GM18507 (cell line): ENCODE measurements at regions not wholly inside any gene's neighbourhood (a gene's known extent, or its start where the extent isn't known, plus 50 kb on each side); places are given as distances from the start of the nearest gene placed in this dataset.

Experiments used
- DNase-seq: peaks from one replicate; pipeline ENCODE4 v3.0.0; 2011; ENCODE audit warnings: low read depth; ENCODE audit not compliant: insufficient read length; ENCODE audit errors: extremely low spot score
- FAIRE-seq: peaks from 2 replicates; lab custom pipeline; 2011; peaks lifted over from hg19 to GRCh38; lab: Jason Lieb, UNC

DNA sequence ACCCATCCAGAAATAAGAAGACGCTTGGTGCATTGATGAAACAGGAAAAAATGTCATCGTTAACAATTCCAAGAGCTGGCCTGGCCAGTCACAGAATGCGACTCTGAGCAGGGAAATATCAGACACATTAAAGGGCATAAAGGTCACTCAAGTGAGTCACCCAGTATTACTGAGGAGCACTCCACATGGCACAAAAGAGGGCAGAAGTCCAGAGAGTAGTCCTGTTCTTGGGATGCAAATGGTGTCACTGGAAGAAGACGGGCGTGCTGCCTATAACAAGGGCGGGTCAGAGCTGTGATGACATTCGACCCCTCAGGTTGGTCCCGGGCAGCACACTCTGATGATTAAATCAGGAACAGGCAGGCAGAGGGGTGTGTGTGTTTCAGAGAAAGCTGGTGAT, 720.3 kb downstream of the UQCRFS1 start:
- no peak for FAIRE-seq
- DNase-seq, result no peak

DNA sequence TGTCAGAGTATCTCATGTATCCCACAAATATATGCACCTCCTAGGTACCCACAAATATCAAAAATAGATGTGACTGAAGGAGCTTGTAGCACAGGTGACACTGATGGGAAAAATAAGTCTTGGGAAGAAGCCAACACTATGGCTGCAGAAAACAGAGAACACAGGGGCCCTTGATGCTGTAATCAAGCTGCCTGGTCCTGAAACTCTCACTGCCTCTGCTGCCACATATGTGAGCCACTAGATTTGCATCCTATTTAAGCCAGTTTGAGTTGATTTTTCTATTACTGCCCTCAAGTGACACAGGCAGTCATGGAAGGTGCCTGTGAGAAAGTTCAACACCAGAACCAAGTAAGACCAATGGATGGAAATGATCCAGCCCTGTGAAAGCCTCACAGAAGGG, 720.8 kb downstream of the UQCRFS1 start:
- no peak for FAIRE-seq
- DNase-seq, result no peak

DNA sequence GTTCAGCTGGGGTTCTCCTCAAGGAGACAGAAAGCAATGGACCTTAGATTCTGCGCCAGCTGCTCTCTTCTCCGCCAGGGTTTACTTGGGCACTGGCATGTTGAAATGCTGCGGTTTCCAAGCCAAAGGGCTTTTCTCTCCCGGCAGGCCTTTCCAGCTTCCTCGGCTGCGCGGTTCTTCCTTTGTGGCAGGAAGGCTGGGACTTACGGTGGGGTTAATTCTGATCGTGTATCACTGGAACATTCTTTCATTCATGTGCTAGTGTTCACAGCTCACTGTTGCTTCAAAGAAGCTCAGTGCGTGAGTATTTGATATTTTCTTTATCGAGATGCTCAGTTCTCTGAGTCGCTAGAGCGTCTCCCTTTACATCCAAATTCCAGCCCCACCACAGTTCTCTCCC, 723.2 kb downstream of the UQCRFS1 start:
- DNase-seq, result no peak
- no peak for FAIRE-seq

DNA sequence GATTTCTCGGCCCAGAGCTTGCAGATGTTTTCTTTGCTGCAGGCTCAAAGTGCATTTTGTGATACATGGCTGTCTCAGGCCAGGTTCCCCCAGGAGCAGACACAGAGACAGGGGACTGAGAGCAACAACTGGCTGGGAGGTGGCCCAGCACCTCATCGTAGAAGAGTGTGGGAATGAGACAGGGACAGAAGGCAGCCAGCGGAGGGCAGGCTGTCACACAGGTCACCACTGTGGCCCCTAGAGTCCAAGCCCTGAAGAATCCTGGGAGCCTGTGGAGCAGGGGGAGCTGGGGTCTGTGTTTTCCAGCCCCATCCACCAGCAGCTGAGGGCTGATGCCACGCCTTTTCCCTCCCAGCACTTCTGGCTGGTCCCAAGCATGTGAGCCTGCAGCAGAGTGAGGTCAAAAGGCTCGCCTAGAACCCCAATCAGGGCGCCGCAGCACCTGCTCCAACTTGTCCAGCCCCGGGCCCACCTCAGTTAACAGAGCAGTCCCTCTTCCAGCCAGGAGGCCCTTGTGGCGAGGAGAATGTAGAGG, 723.8 kb downstream of the UQCRFS1 start:
- no peak for FAIRE-seq
- no peak for DNase-seq

DNA sequence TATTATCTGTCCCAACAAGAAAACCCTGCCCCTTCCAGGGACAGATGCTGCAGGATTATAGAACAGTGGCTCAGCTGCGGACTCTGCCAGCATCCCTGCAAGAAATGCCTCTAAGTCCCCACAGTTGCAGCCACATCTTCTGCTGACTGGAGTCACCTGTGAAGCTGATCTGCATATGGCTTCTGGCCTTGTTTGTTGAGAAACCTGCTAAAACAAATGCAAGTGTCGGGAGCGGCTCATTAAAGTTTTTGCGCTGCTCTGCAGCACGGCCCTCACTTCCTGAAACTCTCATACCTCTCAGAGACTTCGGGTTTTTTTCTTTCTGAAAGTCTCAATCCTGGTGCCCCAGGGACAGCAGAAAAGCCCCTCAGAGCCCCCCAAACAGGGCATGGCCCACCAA, 725.0 kb downstream of the UQCRFS1 start:
- no peak for DNase-seq
- FAIRE-seq, result no peak

DNA sequence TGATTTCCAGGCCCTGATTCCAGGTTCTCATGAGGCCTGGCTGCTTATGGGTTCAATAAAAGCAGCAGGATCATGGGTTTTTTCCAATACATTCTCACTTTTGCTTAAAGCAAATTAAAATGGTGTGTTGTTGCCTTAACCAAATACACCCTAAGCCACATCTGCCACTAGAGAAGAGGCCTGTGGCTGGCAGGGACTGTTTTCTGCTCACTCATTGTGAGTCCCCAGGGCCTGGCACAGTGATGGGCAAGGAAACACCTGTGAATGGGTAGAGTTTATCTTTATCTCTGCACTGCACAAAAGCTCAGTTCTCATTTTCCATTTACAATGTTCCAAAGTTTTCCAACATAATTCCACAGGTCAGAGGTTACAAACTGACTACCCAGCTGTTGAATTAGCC, 726.0 kb downstream of the UQCRFS1 start:
- FAIRE-seq (no peak), DNase-seq (no peak)

DNA sequence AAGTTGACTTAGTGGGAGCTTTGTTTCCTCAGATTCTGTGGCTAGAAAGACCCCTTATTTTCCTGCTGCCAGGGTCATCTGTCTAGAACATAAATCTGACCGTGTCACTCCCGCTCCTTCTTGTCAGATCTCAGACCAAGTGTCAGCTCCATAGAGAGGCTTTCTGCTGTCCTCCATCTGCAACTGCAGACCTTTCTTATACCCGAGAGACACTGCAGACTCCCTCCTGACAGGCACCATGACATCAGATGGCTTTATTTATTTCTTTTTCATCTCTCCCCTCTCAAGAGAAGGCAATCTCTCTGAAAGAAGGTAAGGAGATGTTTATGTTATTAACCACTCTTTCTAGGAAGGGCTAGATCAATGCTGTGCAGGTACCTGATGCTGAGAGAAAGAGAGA, 726.5 kb downstream of the UQCRFS1 start:
- FAIRE-seq (no peak), DNase-seq (no peak)

DNA sequence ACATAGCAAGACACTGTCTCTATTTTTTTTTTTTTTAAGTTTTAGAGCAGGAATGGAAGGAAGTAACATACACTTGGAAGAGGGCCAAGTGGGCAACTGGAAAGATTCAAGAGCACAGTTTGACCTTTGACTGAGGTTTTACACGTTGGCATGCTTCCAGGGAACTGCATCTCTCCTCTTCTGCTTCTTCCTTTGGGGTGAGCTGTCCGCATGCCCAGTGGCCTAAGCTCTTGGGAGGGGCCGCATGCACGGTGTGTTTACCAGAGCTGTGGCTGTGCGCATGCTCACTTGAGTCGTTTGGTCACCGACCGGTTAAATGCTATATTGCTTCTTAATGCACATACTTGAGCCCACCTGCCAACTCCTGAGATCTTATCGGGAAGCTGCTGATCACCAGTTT, 727.7 kb downstream of the UQCRFS1 start:
- FAIRE-seq (no peak), DNase-seq (no peak)

DNA sequence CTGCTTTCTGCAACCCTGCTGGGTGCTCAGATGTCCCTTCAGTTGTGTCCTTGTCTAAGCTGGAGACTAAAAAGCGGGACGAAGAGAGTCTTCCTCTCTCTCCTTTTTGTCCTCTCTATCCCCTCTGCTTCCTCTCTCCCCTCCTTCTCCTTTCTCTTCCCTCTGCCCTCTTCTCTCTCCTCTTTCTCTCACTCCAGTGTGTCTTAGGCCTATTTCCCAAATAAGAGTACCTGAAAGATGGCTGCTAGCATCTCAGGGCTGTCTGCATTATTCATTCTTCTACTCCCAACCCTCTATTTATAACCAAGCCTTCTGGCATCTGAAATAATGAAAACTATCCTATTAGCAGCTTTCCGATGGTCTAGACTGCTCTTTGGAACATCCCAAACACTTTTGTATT, 729.8 kb downstream of the UQCRFS1 start:
- no peak for DNase-seq
- no peak for FAIRE-seq

DNA sequence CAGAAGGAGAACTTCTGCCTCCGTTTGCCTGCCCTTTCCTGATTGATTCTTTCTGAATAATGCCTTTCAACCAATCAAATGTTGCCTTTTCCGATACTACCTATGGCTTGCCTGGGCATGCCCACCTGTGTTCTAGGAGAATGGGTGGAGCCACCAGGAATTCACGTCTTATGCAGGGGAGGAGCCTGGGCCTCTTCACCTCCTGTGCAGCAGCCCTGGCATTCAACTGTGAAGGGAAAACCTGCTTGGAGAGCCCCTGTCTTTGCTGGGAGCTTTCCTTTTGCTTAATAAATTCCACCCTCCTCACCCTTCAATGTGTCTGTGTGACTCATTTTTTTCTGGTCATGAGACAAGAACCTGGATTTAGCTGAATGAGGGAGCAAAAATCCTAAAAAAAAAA, 730.7 kb downstream of the UQCRFS1 start:
- FAIRE-seq, result no peak
- DNase-seq, result no peak

DNA sequence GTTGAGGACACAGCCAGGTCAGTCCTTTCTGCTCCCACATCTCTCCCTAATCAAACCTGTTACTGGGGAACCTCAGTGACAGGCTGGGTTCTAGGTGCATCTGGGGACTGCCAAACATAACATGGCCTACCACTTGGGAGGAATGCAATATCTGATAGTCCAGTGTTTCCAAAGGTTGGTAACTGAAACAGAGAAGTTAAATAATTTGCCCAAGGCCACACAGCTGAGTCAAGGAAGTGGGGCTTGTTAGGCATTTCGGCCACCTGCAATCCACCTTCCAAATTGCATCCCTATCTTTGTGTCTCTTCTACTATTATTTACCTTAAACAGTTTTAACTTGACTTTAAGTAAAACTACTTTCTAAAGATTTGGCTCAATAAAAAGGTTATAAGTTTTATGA, 731.3 kb downstream of the UQCRFS1 start:
- DNase-seq (no peak), FAIRE-seq (no peak)

DNA sequence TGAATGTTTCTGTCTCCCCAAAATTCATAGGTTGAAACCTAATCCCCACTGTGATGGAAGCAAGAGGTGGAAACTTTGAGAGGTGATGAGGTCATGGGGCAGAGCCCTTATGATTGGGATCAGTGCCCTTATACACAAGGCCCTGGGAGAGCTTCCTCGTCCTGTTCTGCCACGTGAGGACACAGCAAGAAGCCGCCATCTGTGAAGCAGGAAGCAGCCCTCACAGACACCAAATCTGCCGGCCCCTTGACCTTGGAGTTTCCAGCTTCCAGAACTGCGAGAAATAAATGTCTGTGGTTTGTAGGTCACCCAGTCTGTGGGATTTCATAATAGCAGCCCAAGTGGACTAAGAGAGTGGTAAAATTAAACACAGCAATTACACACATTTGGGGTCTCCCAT, 737.4 kb downstream of the UQCRFS1 start:
- DNase-seq (no peak), FAIRE-seq (no peak)

DNA sequence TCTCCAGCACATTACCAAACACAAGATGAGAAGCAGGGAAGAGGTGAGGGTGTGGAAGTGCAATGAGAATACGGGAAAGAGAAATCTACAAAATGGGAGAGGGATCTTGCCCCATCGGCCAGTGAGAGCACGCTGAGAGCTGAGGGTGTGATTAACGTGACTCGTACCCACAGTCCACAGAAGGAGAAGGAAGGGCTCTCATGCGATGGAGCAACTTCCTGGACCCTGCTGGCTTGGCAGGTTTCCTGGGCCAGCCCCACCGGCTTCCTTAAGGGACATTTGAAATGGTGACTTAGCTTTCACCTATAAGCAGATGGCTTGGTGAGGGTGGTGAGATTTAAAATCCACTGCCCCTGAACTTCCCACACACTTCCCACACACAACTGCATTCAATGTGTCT, 740.1 kb downstream of the UQCRFS1 start:
- DNase-seq (no peak), FAIRE-seq (no peak)

DNA sequence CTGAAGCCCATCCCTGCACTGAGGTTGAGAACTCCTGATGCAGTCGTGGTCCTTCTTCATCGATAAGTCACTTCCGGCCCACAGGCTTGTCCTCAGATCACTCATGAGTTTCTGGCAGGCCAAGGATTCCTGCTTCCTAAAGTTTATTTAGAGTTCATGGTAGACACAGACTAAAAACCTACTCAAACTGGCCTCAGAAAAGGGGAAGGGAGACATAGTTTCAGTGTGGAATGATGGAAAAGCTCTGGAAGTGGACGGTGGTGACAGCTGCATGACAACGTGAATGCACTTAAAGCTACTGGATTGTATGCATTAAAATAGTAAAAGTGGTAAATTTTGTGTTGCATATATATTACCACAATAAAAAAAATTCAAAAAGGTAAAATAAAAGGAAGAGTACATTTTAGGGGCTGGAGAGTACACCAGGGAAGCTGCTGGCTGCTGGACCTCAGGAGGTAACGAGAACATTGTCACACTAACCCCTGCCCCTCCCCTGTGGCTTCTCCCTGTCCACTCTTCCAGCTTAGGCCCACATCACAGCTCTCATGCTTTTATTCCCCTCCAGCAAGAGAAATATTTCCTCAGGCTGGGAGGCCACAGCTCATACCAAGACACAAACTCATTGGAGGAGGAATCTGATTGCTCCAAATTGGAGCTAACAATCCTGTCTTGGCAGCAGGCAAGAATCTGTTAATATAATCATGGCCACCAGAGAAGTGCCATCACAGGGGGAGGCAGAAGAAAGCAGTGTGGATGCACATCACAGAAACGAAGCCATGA, 741.0 kb downstream of the UQCRFS1 start:
- FAIRE-seq (no peak), DNase-seq (no peak)

DNA sequence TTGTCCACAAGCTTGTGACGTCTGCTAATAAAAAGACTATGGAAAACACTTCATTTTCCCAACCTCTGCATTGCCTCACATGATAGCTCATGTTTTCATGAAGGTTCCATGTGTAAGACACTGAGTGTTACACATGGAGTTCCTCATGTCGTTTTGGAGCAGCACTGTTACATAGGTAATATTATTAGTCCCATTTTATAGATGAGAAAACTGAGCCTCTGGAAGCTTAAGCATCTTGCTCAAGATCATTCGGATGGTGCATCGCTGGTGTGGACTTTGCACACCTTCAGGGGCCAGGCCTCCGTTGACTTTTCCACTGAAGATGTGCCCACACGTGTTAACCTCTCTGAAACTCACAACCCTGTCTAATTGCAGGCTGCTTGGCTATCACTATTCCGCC, 743.4 kb downstream of the UQCRFS1 start:
- DNase-seq (no peak), FAIRE-seq (no peak)

DNA sequence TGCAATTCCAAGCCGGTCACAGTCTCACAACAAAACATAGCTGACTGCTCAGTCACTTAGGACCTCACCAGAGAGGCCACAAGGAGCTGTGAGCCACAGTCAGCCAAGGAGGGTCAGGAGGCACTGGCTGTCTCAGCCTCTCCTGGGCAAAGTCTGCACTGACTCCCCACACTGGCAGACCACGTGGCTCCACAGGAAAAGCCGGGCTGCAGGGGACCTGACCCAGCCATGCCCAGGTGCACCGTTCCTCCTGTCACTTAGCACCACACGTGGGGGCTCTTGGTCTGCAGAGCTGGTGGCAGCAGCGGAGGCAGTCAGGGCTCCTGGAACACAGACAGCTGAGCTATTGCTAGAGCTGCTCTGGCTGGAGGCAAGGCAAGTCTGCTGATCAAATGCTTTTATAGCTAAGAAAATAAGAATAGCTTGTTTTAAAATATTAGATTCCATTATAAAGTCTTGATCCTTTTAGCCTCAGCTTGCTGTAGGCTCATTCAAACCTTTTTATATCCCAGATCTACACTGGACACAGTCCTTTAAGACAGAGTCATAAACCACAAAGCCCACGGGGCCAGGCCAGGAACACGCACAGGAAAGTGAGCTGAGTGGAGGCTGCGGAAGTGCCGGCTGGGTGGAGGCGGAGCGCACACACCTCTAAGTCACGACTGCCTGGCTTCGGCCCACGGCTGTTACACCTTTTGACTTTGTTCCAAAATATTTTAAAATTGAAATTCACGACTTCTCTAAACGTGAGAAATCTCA, 744.1 kb downstream of the UQCRFS1 start:
- FAIRE-seq (no peak), DNase-seq (no peak)

DNA sequence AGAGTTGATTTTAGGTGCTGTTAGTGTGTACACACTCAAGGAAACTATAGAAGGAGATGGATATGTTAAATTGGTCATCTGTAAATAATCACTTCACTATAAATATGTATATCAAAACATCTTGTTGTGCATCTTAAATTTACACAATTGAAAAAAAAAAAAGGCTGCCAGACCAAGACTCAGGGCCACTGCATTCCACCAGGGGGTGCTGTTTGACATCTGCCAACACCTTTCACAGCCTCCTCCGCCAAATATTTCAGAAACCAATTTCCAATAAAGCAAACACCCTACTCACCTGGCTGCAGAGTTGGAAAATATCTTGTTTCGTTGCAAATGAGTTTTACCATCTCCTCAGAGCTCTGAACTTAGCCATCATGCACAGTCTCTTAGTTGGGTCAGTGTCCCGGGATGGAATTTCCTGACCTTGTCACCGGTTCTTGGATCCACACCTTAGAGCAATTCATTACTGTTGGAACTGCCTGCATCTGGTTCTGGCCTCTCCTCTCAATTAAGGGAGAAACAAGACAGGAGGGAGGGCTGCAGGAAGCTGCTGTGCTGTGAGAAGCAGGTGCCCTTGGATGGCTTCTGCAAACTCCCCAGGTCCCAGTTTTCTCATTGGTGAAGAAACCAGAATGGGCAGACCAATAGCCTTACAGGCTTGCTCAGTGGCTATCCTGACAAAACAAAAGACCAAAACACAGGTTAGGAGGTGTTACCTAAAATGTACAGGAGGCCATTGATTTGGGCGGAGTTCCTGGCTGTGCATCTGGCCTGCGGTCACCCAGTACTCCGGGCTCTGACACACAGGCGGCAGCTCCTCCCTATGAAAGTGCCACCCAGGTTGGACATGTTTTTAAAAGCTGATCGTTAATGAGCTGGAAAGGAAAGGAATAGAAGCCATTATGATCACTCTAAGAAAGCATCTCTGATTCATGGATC, 746.6 kb downstream of the UQCRFS1 start:
- no peak for DNase-seq
- no peak for FAIRE-seq

DNA sequence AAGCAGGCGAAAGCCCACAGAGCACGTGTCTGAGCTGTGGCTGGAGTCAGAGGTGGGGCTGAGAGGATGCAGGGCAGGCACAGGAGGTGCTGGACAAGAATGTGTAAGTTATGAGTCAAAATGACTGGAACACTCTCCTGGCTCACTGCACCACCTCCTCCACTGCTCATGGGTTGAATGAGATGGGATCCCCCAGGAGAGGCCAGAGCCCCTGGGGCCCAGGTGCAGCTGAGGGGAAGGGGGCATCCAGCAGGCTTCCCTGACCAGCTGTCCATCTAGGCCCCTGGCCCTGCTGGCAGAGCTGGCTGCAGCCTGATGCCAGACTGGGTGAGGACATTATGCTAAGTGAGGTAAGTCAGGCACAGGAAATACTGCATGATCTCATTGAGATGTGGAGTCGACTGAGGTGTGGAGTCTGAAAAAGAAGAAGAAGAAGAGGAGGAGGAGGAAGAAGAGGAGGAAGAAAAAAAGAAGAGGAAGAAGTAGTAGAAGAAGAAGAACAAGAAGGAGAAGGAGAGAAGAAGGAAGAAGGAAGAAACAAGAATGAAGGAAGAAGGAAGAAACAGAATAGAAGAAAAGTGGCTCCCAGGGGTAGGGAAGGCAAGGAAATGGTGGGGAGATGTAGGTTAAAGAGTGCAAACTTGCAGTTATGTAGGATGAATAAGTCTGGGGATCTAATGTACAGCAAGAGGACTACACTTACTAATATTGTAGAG, 747.4 kb downstream of the UQCRFS1 start:
- no peak for DNase-seq
- FAIRE-seq, result no peak

DNA sequence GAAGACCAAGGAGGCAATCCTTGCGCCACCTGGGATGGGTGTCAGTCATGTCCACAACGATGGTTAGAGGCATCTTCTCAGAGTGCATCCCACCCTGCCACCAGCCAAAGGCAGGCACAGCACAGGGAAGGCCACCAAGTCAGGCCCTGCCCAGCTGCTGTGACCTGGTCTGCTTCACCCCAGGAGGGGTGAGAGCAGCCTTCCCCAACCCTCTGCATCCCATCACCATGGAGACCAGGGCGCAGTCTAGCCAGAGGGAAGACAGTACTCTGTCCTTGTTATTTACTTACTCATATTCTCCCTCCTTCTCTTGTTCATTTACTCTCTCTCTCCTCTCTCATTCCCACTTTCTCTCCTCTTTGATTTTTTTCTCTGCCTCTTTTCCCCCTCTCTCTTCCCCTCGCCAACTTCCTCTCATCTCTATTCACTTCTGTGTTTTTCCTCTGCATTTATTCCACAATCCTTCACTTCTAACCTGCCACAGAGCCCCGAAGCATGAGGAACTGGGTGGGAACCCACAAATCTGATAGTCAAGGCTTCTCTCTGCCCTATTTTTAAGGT, 749.4 kb downstream of the UQCRFS1 start:
- DNase-seq, result no peak
- FAIRE-seq, result no peak
